Mesothelial cell of epicardium (in vitro differentiated cells): ENCODE measurements at regions not wholly inside any gene's neighbourhood (a gene's known extent, or its start where the extent isn't known, plus 50 kb on each side); places are given as distances from the start of the nearest gene placed in this dataset.

Source experiments
- DNase-seq, 2 experiments: peaks; one replicate each; pipeline ENCODE4 v3.0.0; 2021; ENCODE audit warnings: low spot score in 2 of 2; ENCODE audit not compliant: unreplicated experiment in 2 of 2
- H3K27ac Mint-ChIP-seq: 2 replicates; pipeline ENCODE4 v1.8.0; 2021; ENCODE audit warnings: mixed read lengths
- H3K27me3 Mint-ChIP-seq: 2 replicates; pipeline ENCODE4 v1.8.0; 2021; ENCODE audit warnings: low read depth, mixed read lengths
- H3K36me3 Mint-ChIP-seq: 2 replicates; pipeline ENCODE4 v1.8.0; 2021; ENCODE audit warnings: mixed read lengths
- H3K4me1 Mint-ChIP-seq: 2 replicates; pipeline ENCODE4 v1.8.0; 2021; ENCODE audit warnings: mixed read lengths
- H3K4me3 Mint-ChIP-seq: 2 replicates; pipeline ENCODE4 v1.8.0; 2021; ENCODE audit warnings: mild to moderate bottlenecking, moderate library complexity, mixed read lengths
- H3K9me3 Mint-ChIP-seq: 2 replicates; pipeline ENCODE4 v1.8.0; 2021; ENCODE audit warnings: mixed read lengths
- TF ChIP-seq, protein P1 (sequence below): fragments of 200-600 bp; sonication (generic); IDR thresholded peaks from one replicate; pipeline ENCODE4 v1.5.0; 2021; ENCODE audit warnings: antibody characterized with exemption; ENCODE audit not compliant: unreplicated experiment

- H3K9me3 Mint-ChIP-seq = no peaks in the 10 kb centered on the region
- no peaks in the 10 kb centered on the region for H3K4me1 Mint-ChIP-seq
These were observed 352.8 kb upstream of the LRP1B start for GRCh38 chr2:142483653-142484052.

GRCh38 chr2:142478206-142478605, 347.4 kb upstream of the LRP1B start:
- Mint-ChIP-seq H3K4me3 (no peak overlapping the region), H3K4me1 (no peaks in the 10 kb centered on the region), H3K36me3 (no peaks in the 10 kb centered on the region), H3K27me3 (no peaks in the 10 kb centered on the region), H3K27ac (no peak overlapping the region), H3K9me3 (peaks cover 9% of the 10 kb centered on the region)
- TF ChIP-seq, protein P1, sequence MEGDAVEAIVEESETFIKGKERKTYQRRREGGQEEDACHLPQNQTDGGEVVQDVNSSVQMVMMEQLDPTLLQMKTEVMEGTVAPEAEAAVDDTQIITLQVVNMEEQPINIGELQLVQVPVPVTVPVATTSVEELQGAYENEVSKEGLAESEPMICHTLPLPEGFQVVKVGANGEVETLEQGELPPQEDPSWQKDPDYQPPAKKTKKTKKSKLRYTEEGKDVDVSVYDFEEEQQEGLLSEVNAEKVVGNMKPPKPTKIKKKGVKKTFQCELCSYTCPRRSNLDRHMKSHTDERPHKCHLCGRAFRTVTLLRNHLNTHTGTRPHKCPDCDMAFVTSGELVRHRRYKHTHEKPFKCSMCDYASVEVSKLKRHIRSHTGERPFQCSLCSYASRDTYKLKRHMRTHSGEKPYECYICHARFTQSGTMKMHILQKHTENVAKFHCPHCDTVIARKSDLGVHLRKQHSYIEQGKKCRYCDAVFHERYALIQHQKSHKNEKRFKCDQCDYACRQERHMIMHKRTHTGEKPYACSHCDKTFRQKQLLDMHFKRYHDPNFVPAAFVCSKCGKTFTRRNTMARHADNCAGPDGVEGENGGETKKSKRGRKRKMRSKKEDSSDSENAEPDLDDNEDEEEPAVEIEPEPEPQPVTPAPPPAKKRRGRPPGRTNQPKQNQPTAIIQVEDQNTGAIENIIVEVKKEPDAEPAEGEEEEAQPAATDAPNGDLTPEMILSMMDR = no peak
- DNase-seq = no peak

More at GRCh38 chr2:142483653-142484052, 352.8 kb upstream of the LRP1B start:
- no peak for DNase-seq
- no peaks in the 10 kb centered on the region for H3K36me3 Mint-ChIP-seq
- no peak overlapping the region for H3K27ac Mint-ChIP-seq
- TF ChIP-seq, protein P1 = no peak
- H3K27me3 Mint-ChIP-seq = no peaks in the 10 kb centered on the region
- H3K4me3 Mint-ChIP-seq = no peak overlapping the region

- Mint-ChIP-seq H3K27ac (no peak overlapping the region), H3K4me1 (no peaks in the 10 kb centered on the region), H3K9me3 (peaks cover 9% of the 10 kb centered on the region), H3K27me3 (no peaks in the 10 kb centered on the region), H3K36me3 (no peaks in the 10 kb centered on the region), H3K4me3 (no peak overlapping the region)
- TF ChIP-seq, protein P1 = no peak
- no peak for DNase-seq
These were observed 341.6 kb upstream of the LRP1B start for GRCh38 chr2:142472382-142472781.

DNA sequence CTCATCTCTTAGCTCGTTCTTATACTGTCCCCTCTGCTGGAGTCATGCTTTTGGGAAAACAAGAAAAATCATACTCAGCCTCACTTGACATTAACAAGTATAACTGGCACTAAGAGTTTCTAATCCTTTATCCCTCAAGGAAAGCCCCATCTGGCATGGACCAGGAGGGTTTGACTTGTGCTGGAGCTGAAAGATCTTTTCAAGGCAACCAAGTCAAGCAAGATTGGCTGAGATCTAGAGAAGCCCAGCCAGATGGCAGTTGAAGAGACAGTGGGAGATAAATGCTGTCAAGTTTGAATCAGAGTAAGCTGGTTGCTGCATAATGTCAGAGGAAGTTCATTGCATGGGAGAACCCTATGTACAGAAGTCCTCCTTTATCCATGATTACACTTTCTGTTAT, 336.5 kb upstream of the LRP1B start:
- TF ChIP-seq, protein P1 = no peak
- H3K36me3 Mint-ChIP-seq = no peaks in the 10 kb centered on the region
- no peaks in the 10 kb centered on the region for H3K4me1 Mint-ChIP-seq
- no peak overlapping the region for H3K4me3 Mint-ChIP-seq
- no peaks in the 10 kb centered on the region for H3K27me3 Mint-ChIP-seq
- DNase-seq = no peak
- H3K9me3 Mint-ChIP-seq = no peaks in the 10 kb centered on the region
- no peak overlapping the region for H3K27ac Mint-ChIP-seq

DNA sequence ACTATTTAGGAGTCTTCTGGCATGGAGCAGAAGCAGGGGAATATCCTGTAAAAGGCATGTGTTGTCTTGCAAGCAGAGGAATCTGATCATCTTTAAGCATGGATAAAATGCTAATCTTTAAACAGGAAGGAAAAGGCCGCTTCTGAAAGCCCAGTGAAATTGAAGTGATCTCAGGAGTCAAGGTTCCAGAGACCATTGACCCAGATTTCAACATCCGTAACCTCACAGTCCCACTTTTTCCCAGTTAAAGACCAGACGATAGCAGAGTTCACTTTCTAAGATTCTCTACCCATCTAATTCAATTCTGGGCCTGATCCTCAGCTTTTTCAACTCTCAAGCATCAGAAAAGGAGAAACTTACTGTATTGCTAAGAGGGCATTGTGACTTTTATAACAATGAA, 332.2 kb upstream of the LRP1B start:
- Mint-ChIP-seq H3K4me1 (no peaks in the 10 kb centered on the region), H3K36me3 (no peaks in the 10 kb centered on the region), H3K4me3 (no peak overlapping the region), H3K9me3 (no peaks in the 10 kb centered on the region), H3K27ac (no peak overlapping the region), H3K27me3 (no peaks in the 10 kb centered on the region)
- TF ChIP-seq, protein P1 = no peak
- no peak for DNase-seq

- Mint-ChIP-seq H3K4me1 (no peaks in the 10 kb centered on the region), H3K9me3 (no peaks in the 10 kb centered on the region), H3K27ac (no peak overlapping the region), H3K27me3 (no peaks in the 10 kb centered on the region), H3K36me3 (no peaks in the 10 kb centered on the region), H3K4me3 (no peak overlapping the region)
- TF ChIP-seq, protein P1 = no peak
- no peak for DNase-seq
These were observed 331.5 kb upstream of the LRP1B start for GRCh38 chr2:142462306-142462705.
